GM18507 (cell line): ENCODE measurements at regions not wholly inside any gene's neighbourhood (a gene's known extent, or its start where the extent isn't known, plus 50 kb on each side); places are given as distances from the start of the nearest gene placed in this dataset.
"Not testable (repeated sequence)": the region's sequence is repeated elsewhere in the genome, so short reads cannot be mapped to it uniquely, and the experiment has no call there.

Experiments used
- DNase-seq: peaks from one replicate; pipeline ENCODE4 v3.0.0; 2011; ENCODE audit warnings: low read depth; ENCODE audit not compliant: insufficient read length; ENCODE audit errors: extremely low spot score
- FAIRE-seq: peaks from 2 replicates; lab custom pipeline; 2011; peaks lifted over from hg19 to GRCh38; lab: Jason Lieb, UNC

GRCh38 chr5:86257871-86258270 is 359.9 kb upstream of the COX7C start:
- FAIRE-seq = no peak
- no peak for DNase-seq

- not testable (repeated sequence) for DNase-seq, FAIRE-seq
Measured at GRCh38 chr5:86284400-86285190, 333.1 kb upstream of the COX7C start.

GRCh38 chr5:86287437-86287836 is 330.3 kb upstream of the COX7C start:
- not testable (repeated sequence) for DNase-seq, FAIRE-seq

GRCh38 chr5:86289786-86290185 is 328.0 kb upstream of the COX7C start:
- not testable (repeated sequence) for FAIRE-seq, DNase-seq

- not testable (repeated sequence) for DNase-seq, FAIRE-seq
Measured at GRCh38 chr5:86292811-86293210, 324.9 kb upstream of the COX7C start.

- not testable (repeated sequence) for DNase-seq, FAIRE-seq
Measured at GRCh38 chr5:86302643-86303042, 315.1 kb upstream of the COX7C start.

GRCh38 chr5:86305050-86305449 is 312.7 kb upstream of the COX7C start:
- not testable (repeated sequence) for DNase-seq
- FAIRE-seq = peak; percentile 59

- FAIRE-seq (no peak), DNase-seq (no peak)
Measured at GRCh38 chr5:86314951-86315350, 302.8 kb upstream of the COX7C start.

GRCh38 chr5:86320266-86320665 is 297.5 kb upstream of the COX7C start:
- no peak for DNase-seq
- FAIRE-seq = no peak

GRCh38 chr5:86329318-86329717 is 288.4 kb upstream of the COX7C start:
- FAIRE-seq (no peak), DNase-seq (no peak)

- no peak for DNase-seq
- FAIRE-seq = no peak
Measured at GRCh38 chr5:86330736-86331135, 287.0 kb upstream of the COX7C start.

GRCh38 chr5:86332851-86333250 is 284.9 kb upstream of the COX7C start:
- FAIRE-seq = no peak
- DNase-seq = no peak

- DNase-seq (no peak), FAIRE-seq (no peak)
Measured at GRCh38 chr5:86337667-86338460, 279.9 kb upstream of the COX7C start.

GRCh38 chr5:86354664-86355063 is 263.1 kb upstream of the COX7C start:
- DNase-seq = no peak

GRCh38 chr5:86360801-86361200 is 256.9 kb upstream of the COX7C start:
- no peak for DNase-seq
- no peak for FAIRE-seq

More at GRCh38 chr5:86354664-86355063, 263.1 kb upstream of the COX7C start:
- peak; percentile 18 for FAIRE-seq

GRCh38 chr5:86371061-86371460 is 246.7 kb upstream of the COX7C start:
- no peak for FAIRE-seq
- DNase-seq = no peak

- no peak for DNase-seq
- FAIRE-seq = no peak
Measured at GRCh38 chr5:86374611-86375010, 243.1 kb upstream of the COX7C start.

GRCh38 chr5:86376214-86376613 is 241.5 kb upstream of the COX7C start:
- FAIRE-seq = no peak
- DNase-seq = no peak

GRCh38 chr5:86403190-86403589 is 214.6 kb upstream of the COX7C start:
- no peak for DNase-seq
- FAIRE-seq = no peak

- FAIRE-seq (no peak), DNase-seq (no peak)
Measured at GRCh38 chr5:86404256-86404655, 213.5 kb upstream of the COX7C start.

- FAIRE-seq = no peak
- DNase-seq = no peak
Measured at GRCh38 chr5:86407711-86408110, 210.0 kb upstream of the COX7C start.
